Spinal cord (tissue), 9 donors: ENCODE measurements at regions not wholly inside any gene's neighbourhood (a gene's known extent, or its start where the extent isn't known, plus 50 kb on each side); places are given as distances from the start of the nearest gene placed in this dataset.

Source experiments
- DNase-seq, 6 donors: peaks; one replicate each; pipeline versions ENCODE4 v3.0.0 to v3.0.0-alpha.2; 2013 to 2015; ENCODE audit warnings: low spot score in 6 of 6, low read depth in 4 of 6
- H3K27ac ChIP-seq: one replicate; pipeline ENCODE4 v1.5.1; 2013; ENCODE audit warnings: low read depth, low read length, control low read depth
- H3K27me3 ChIP-seq: one replicate; pipeline ENCODE4 v1.6.1; 2013; ENCODE audit warnings: low read length; ENCODE audit not compliant: control insufficient read depth, insufficient read depth
- H3K36me3 ChIP-seq: one replicate; pipeline ENCODE4 v1.6.1; 2013; ENCODE audit warnings: low read length; ENCODE audit not compliant: control insufficient read depth, insufficient read depth
- H3K4me1 ChIP-seq: one replicate; pipeline ENCODE4 v1.6.1; 2013; ENCODE audit warnings: low read length; ENCODE audit not compliant: control insufficient read depth, insufficient read depth
- H3K4me3 ChIP-seq: one replicate; pipeline ENCODE4 v1.5.1; 2013; ENCODE audit warnings: low read depth, low read length, control low read depth
- H3K9me3 ChIP-seq: one replicate; pipeline ENCODE4 v1.6.1; 2013; ENCODE audit warnings: low read length; ENCODE audit not compliant: control insufficient read depth, insufficient read depth
- WGBS: methylation state at CpG from one replicate; pipeline ENCODE4 v1.1.5; 2013; ENCODE audit warnings: missing lambda C conversion rate; ENCODE audit not compliant: insufficient coverage; 5-methylcytosine and 5-hydroxymethylcytosine counted together
- donor health status: healthy.

- Histone ChIP-seq H3K27me3 (no peaks in the 10 kb centered on the region), H3K27ac (no peak overlapping the region), H3K9me3 (no peaks in the 10 kb centered on the region), H3K4me1 (no peaks in the 10 kb centered on the region), H3K36me3 (no peaks in the 10 kb centered on the region), H3K4me3 (no peak overlapping the region)
- no peak for DNase-seq
- WGBS = 67% methylated on average over 1 of the region's 1 CpG
Observed at GRCh38 chr5:100175346-100175745, 359.8 kb upstream of the FAM174A start.

- H3K4me1 ChIP-seq = no peaks in the 10 kb centered on the region
- no peak for DNase-seq
- no CpG with 5 or more reads among the region's 1 CpG for WGBS
Observed at GRCh38 chr5:100165309-100165708, 369.9 kb upstream of the FAM174A start.

GRCh38 chr5:100161868-100162267, 373.3 kb upstream of the FAM174A start:
- no CpG with 5 or more reads among the region's 1 CpG for WGBS
- H3K27ac ChIP-seq = no peak overlapping the region

More at GRCh38 chr5:100165309-100165708, 369.9 kb upstream of the FAM174A start:
- H3K4me3 ChIP-seq = no peak overlapping the region
- H3K36me3 ChIP-seq = no peaks in the 10 kb centered on the region
- H3K27ac ChIP-seq = no peak overlapping the region
- peaks cover 4% of the 10 kb centered on the region for H3K9me3 ChIP-seq
- no peaks in the 10 kb centered on the region for H3K27me3 ChIP-seq

GRCh38 chr5:100157066-100157465, 378.1 kb upstream of the FAM174A start:
- H3K4me3 ChIP-seq = no peak overlapping the region
- no peak overlapping the region for H3K27ac ChIP-seq
- DNase-seq = no peak
- WGBS = no CpG with 5 or more reads among the region's 1 CpG
- no peaks in the 10 kb centered on the region for H3K27me3 ChIP-seq
- peaks cover 4% of the 10 kb centered on the region for H3K9me3 ChIP-seq
- H3K36me3 ChIP-seq = no peaks in the 10 kb centered on the region
- no peaks in the 10 kb centered on the region for H3K4me1 ChIP-seq

More at GRCh38 chr5:100161868-100162267, 373.3 kb upstream of the FAM174A start:
- no peak for DNase-seq
- Histone ChIP-seq H3K36me3 (no peaks in the 10 kb centered on the region), H3K4me1 (no peaks in the 10 kb centered on the region), H3K9me3 (peaks cover 4% of the 10 kb centered on the region), H3K27me3 (no peaks in the 10 kb centered on the region), H3K4me3 (no peak overlapping the region)

GRCh38 chr5:100148239-100148638, 386.9 kb upstream of the FAM174A start:
- H3K36me3 ChIP-seq = no peaks in the 10 kb centered on the region
- H3K9me3 ChIP-seq = peaks cover 2% of the 10 kb centered on the region
- H3K27ac ChIP-seq = no peak overlapping the region
- H3K27me3 ChIP-seq = no peaks in the 10 kb centered on the region
- H3K4me1 ChIP-seq = no peaks in the 10 kb centered on the region
- WGBS = no CpG with 5 or more reads among the region's 3 CpGs
- no peak for DNase-seq
- H3K4me3 ChIP-seq = no peak overlapping the region

GRCh38 chr5:100142607-100143006, 392.6 kb upstream of the FAM174A start:
- no peak for DNase-seq
- Histone ChIP-seq H3K4me1 (no peaks in the 10 kb centered on the region), H3K27me3 (no peaks in the 10 kb centered on the region), H3K36me3 (no peaks in the 10 kb centered on the region), H3K9me3 (peaks cover 2% of the 10 kb centered on the region), H3K4me3 (no peak overlapping the region), H3K27ac (no peak overlapping the region)

- Histone ChIP-seq H3K4me3 (no peak overlapping the region), H3K27ac (no peak overlapping the region), H3K27me3 (no peaks in the 10 kb centered on the region), H3K4me1 (no peaks in the 10 kb centered on the region), H3K9me3 (no peaks in the 10 kb centered on the region), H3K36me3 (no peaks in the 10 kb centered on the region)
- DNase-seq = no peak
- WGBS = no CpG with 5 or more reads among the region's 1 CpG
Observed at GRCh38 chr5:100131161-100131560, 404.0 kb upstream of the FAM174A start.

GRCh38 chr5:100130307-100130706, 404.9 kb upstream of the FAM174A start:
- H3K9me3 ChIP-seq = no peaks in the 10 kb centered on the region
- H3K4me1 ChIP-seq = no peaks in the 10 kb centered on the region
- no peak overlapping the region for H3K27ac ChIP-seq
- no peaks in the 10 kb centered on the region for H3K36me3 ChIP-seq
- H3K27me3 ChIP-seq = no peaks in the 10 kb centered on the region
- no peak overlapping the region for H3K4me3 ChIP-seq
- no peak for DNase-seq

- Histone ChIP-seq H3K4me3 (no peak overlapping the region), H3K9me3 (no peaks in the 10 kb centered on the region)
- no CpG with 5 or more reads among the region's 1 CpG for WGBS
Observed at GRCh38 chr5:100119903-100120302, 415.3 kb upstream of the FAM174A start.

GRCh38 chr5:100110497-100110896, 424.7 kb upstream of the FAM174A start:
- Histone ChIP-seq H3K4me3 (no peak overlapping the region), H3K9me3 (peaks cover 3% of the 10 kb centered on the region), H3K27ac (no peak overlapping the region), H3K36me3 (no peaks in the 10 kb centered on the region), H3K27me3 (no peaks in the 10 kb centered on the region), H3K4me1 (no peaks in the 10 kb centered on the region)
- no peak for DNase-seq
- WGBS = 100% methylated on average over 1 of the region's 2 CpGs

More at GRCh38 chr5:100119903-100120302, 415.3 kb upstream of the FAM174A start:
- Histone ChIP-seq H3K36me3 (no peaks in the 10 kb centered on the region), H3K27me3 (no peaks in the 10 kb centered on the region), H3K27ac (no peak overlapping the region), H3K4me1 (no peaks in the 10 kb centered on the region)
- no peak for DNase-seq
